ENCODE measurements at regions not wholly inside any gene's neighbourhood (a gene's known extent, or its start where the extent isn't known, plus 50 kb on each side); places are given as distances from the start of the nearest gene placed in this dataset.

- TF ChIP-seq RAD21 (IDR thresholded peaks at IDR 0.05; ENCODE audit: low read length) (no peak), MAZ (IDR thresholded peaks at IDR 0.05; ENCODE audit: borderline replicate concordance, low read depth, low read length) (no peak), NFE2L2 (IDR thresholded peaks at IDR 0.05; ENCODE audit: low read depth, low read length) (no peak), USF2 (IDR thresholded peaks at IDR 0.05; ENCODE audit: low read depth, low read length) (no peak), SMC3 (IDR thresholded peaks at IDR 0.05; ENCODE audit: low read depth, low read length) (no peak), RCOR1 (IDR thresholded peaks at IDR 0.05; ENCODE audit: insufficient replicate concordance, low read length) (no peak), BHLHE40 (IDR thresholded peaks at IDR 0.05; ENCODE audit: low read depth, low read length) (no peak), FOS (IDR thresholded peaks at IDR 0.05; ENCODE audit: low read depth, low read length) (no peak), MXI1 (IDR thresholded peaks at IDR 0.05; ENCODE audit: borderline replicate concordance, low read depth, low read length) (no peak), CEBPB (IDR thresholded peaks at IDR 0.05; ENCODE audit: low read depth, low read length) (no peak), POLR2A (IDR thresholded peaks at IDR 0.05; ENCODE audit: low read depth, low read length) (no peak), CHD1 (IDR thresholded peaks at IDR 0.05; ENCODE audit: low read depth, low read length) (no peak), CTCF (conservative IDR thresholded peaks at IDR 0.05; ENCODE audit: low read depth, low read length) (no peak), MAFK (IDR thresholded peaks at IDR 0.05; ENCODE audit: low read depth, low read length) (no peak), ELK1 (IDR thresholded peaks at IDR 0.05; ENCODE audit: borderline replicate concordance, low read depth, low read length) (no peak), RFX5 (IDR thresholded peaks at IDR 0.05; ENCODE audit: low read depth, low read length) (no peak)
- 85% methylated on average over 3 of the region's 3 CpGs; no CpG with 5 or more reads in 1 of the 2 experiments for WGBS, 2 experiments (ENCODE audit: extremely low coverage in 2 of 2, insufficient read length in 1 of 2)
- Histone ChIP-seq H4K91ac (ENCODE audit: insufficient read depth, low read depth, low read length) (no peak overlapping the region), H3K4me2 (ENCODE audit: low read depth, low read length) (no peak overlapping the region), H2AK5ac (ENCODE audit: low read depth, low read length) (no peak overlapping the region), H4K20me1 (ENCODE audit: insufficient read depth, low read length) (no peaks in the 10 kb centered on the region), H3K4me3 (ENCODE audit: insufficient read depth, low read depth, low read length) (no peak overlapping the region), H3K4ac (ENCODE audit: low read depth, low read length) (no peak overlapping the region), H2AFZ (replicated peaks; ENCODE audit: low read length, poor library complexity) (no peak overlapping the region), H3K23ac (ENCODE audit: low read depth, low read length) (no peak overlapping the region), H2BK120ac (ENCODE audit: low read depth, low read length) (no peak overlapping the region), H3K56ac (ENCODE audit: extremely low read depth, insufficient read depth, low read length) (no peak overlapping the region), H2BK15ac (ENCODE audit: low read depth, low read length) (no peak overlapping the region), H3K14ac (replicated peaks; ENCODE audit: low read depth, low read length) (no peak overlapping the region), H3K9me3 (ENCODE audit: control insufficient read depth, insufficient read depth, low read length) (no peaks in the 10 kb centered on the region), H3K18ac (ENCODE audit: low read depth, low read length) (no peak overlapping the region), H3K79me1 (ENCODE audit: low read depth in 1 of 2, low read length in 2 of 2) (no peaks in the 10 kb centered on the region), H3K4me1 (ENCODE audit: control insufficient read depth, insufficient read depth, low read length) (no peaks in the 10 kb centered on the region; the same call in 1 of the 2 replicates), H3K27me3 (ENCODE audit: control insufficient read depth, insufficient read depth, low read length) (no peaks in the 10 kb centered on the region), H2BK20ac (ENCODE audit: low read depth, low read length) (no peak overlapping the region), H3K27ac (ENCODE audit: insufficient read depth, low read length) (no peak overlapping the region), H2AK9ac (replicated peaks; ENCODE audit: low read depth, low read length, poor library complexity) (no peak overlapping the region), H3K9me1 (ENCODE audit: insufficient read depth, low read length) (no peaks in the 10 kb centered on the region), H3K9ac (ENCODE audit: low read depth, low read length) (no peak overlapping the region), H4K5ac (ENCODE audit: low read depth, low read length) (no peak overlapping the region), H2BK5ac (ENCODE audit: low read depth, low read length, poor library complexity, severe bottlenecking) (no peak overlapping the region), H3K36me3 (ENCODE audit: control insufficient read depth, insufficient read depth, low read length) (no peaks in the 10 kb centered on the region), H4K8ac (ENCODE audit: low read depth in 2 of 2, low read length in 2 of 2) (no peak overlapping the region)
- dilution Hi-C loops (cut with HindIII; ENCODE audit: low sequenced_read_pairs, unreplicated experiment): no loop called here
- ChIA-PET POLR2A (ENCODE audit: unreplicated experiment) (no interaction called here), CTCF (no interaction called here)
- in situ Hi-C loops (cut with MboI; ENCODE audit: low sequenced_read_pairs): no loop called here
- ATAC-seq (ENCODE audit: low read depth) (no peak), DNase-seq (no peak)
- no TSS peak for BruUV-seq (replicated peaks)
- intact Hi-C loops (cut with micrococcal nuclease): no loop called here
These were observed 171.0 kb downstream of the KITLG start for GRCh38 chr12:88409257-88409656.

Measured in IMR-90 (cell line).